ENCODE measurements at regions not wholly inside any gene's neighbourhood (a gene's known extent, or its start where the extent isn't known, plus 50 kb on each side); places are given as distances from the start of the nearest gene placed in this dataset.

GRCh38 chr3:14275962-14276909 is 97.6 kb downstream of the LSM3 start:
- in situ Hi-C loops (cut with HindIII; ENCODE audit: low pct_unique_long_range_greater_than_20kb, low sequenced_read_pairs) = no loop called here
- no peak for DNase-seq (ENCODE audit: low read depth in 1 of 2, low spot score in 1 of 2)
- TF ChIP-seq JUND (IDR thresholded peaks at IDR 0.05; ENCODE audit: low read depth) = no peak

GRCh38 chr3:14277557-14277956 is 98.9 kb downstream of the LSM3 start:
- in situ Hi-C loops (cut with HindIII; ENCODE audit: low pct_unique_long_range_greater_than_20kb, low sequenced_read_pairs) = no loop called here
- TF ChIP-seq JUND (IDR thresholded peaks at IDR 0.05; ENCODE audit: low read depth) = no peak
- no peak for DNase-seq (ENCODE audit: low read depth in 1 of 2, low spot score in 1 of 2)

GRCh38 chr3:14278265-14278798 is 99.7 kb downstream of the LSM3 start:
- TF ChIP-seq JUND (IDR thresholded peaks at IDR 0.05; ENCODE audit: low read depth) = no peak
- no peak for DNase-seq (ENCODE audit: low read depth in 1 of 2, low spot score in 1 of 2)
- in situ Hi-C loops (cut with HindIII; ENCODE audit: low pct_unique_long_range_greater_than_20kb, low sequenced_read_pairs) = no loop called here

DNA sequence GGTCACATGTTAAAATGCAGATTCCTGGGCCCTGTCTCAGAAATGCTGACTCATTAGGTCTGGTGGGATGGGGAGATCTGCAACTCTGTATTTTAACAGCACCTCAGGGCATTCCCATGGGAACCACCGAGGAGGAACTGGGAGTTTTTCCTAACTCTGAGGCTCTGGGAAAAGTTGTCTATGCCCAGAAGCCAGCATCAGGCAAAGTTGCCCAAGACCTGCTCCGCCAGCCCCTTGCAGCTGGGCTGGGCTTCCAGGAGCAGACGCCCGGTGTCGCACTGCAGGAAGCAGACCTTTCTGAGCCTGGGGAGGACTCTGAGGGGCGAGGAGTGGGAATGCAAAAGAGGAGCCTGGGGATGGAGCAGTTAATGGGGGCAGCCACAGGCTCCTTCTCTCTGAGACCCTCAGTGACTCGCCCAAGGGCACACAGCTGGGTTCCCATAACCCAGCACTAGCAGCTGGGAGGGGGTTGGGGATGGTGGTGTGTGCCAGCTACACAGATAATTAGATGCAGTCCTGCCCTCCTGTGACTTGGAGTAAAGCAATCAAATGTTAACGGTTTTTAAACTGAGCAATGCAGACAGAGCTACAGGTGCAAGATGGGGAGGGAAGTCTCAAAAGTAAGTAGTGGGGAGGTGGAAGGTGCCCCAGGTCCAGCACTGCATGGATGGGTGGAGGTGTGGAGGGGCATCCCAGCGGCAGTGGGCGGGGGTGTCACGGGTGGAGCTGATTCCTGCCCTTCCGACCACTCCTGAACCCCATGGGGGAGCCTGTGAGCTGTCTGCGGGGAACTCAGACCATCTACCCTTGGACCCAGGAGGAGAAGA is 100.4 kb downstream of the LSM3 start:
- DNase-seq (ENCODE audit: low read depth in 1 of 2, low spot score in 1 of 2) = peak in 1 of 2 experiments; percentile 15
- in situ Hi-C loops (cut with HindIII; ENCODE audit: low pct_unique_long_range_greater_than_20kb, low sequenced_read_pairs) = no loop called here
- TF ChIP-seq JUND (IDR thresholded peaks at IDR 0.05; ENCODE audit: low read depth) = no peak

- no peak for DNase-seq (ENCODE audit: low read depth in 1 of 2, low spot score in 1 of 2)
- TF ChIP-seq JUND (IDR thresholded peaks at IDR 0.05; ENCODE audit: low read depth) = no peak
- in situ Hi-C loops (cut with HindIII; ENCODE audit: low pct_unique_long_range_greater_than_20kb, low sequenced_read_pairs) = no loop called here
These were observed 101.0 kb downstream of the LSM3 start for GRCh38 chr3:14279626-14280061.

DNA sequence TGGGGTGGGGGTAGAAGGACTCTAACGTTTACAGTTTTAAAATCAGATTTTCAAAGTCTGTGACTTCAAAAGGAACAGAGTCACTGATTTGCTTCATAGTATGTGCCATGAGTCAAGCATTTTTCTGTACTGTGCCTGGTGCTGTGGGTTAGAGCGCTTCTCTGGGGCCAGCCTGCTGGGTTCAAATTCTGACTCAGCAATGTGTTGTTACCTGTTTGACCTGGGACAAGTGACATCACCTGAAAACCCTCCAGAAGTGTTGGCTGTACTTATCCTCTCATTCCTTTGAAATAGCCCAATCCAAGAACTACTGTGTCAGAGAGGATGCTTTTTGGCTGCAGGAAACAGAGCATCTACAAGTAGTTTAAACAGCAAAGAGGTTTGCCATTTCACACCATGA is 101.7 kb downstream of the LSM3 start:
- in situ Hi-C loops (cut with HindIII; ENCODE audit: low pct_unique_long_range_greater_than_20kb, low sequenced_read_pairs) = no loop called here
- DNase-seq (ENCODE audit: low read depth in 1 of 2, low spot score in 1 of 2) = peak; percentile 49 to 51
- TF ChIP-seq JUND (IDR thresholded peaks at IDR 0.05; ENCODE audit: low read depth) = no peak

DNA sequence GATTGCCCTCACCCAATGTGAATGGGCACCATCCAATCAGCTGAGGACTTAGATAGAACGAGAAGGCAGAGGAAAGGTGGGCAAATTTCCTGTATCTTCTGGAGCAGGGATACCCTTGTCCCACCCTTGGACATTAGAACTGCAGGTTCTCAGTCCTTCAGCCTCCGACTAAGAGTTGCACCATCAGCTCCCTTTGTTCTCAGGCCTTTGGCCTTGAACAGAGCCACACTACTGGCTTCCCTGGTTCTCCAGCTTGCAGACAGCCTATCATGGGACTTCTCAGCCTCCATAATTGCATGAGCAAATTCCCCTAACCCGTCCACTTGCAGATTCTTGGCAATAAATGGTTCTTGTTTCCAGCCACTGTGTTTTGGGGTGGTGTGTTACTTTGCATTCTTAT is 102.4 kb downstream of the LSM3 start:
- no peak for TF ChIP-seq JUND (IDR thresholded peaks at IDR 0.05; ENCODE audit: low read depth)
- in situ Hi-C loops (cut with HindIII; ENCODE audit: low pct_unique_long_range_greater_than_20kb, low sequenced_read_pairs) = no loop called here
- no peak for DNase-seq (ENCODE audit: low read depth in 1 of 2, low spot score in 1 of 2)

DNA sequence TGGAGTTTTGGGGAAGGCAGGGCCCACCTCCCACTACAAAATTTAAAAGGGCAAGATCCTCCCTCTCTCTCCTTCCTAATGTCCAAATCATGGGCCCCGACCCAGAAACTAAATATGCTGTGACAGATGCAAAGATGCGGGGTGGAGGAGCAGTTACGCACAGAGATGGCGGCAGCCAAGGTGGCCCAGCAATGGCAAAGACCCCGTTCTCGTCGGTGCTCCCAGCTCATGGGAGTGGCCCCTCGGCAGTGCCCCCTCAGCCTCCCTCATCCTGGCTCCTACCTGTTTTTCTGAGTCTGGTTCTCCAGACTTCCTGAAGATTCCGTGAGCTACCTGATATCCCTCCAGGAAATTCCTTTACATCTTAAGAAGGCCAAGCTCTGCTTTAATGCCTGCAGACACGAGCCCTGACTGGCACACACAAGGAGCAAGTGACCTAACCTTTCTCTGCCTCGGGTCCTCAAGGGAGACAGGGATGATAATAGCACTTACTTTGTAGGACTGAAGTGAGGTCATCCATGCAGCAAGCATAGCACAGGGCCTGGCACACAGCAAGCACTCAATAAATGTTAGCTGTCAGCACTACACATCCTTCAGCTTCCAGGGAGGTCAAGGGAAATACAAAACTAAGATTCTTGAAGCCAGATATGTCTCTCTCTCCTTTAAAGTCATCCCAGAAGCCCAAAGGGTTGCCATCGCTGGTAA is 103.5 kb downstream of the LSM3 start:
- TF ChIP-seq JUND (IDR thresholded peaks at IDR 0.05; ENCODE audit: low read depth) = no peak
- in situ Hi-C loops (cut with HindIII; ENCODE audit: low pct_unique_long_range_greater_than_20kb, low sequenced_read_pairs) = no loop called here
- DNase-seq (ENCODE audit: low read depth in 1 of 2, low spot score in 1 of 2) = no peak

DNA sequence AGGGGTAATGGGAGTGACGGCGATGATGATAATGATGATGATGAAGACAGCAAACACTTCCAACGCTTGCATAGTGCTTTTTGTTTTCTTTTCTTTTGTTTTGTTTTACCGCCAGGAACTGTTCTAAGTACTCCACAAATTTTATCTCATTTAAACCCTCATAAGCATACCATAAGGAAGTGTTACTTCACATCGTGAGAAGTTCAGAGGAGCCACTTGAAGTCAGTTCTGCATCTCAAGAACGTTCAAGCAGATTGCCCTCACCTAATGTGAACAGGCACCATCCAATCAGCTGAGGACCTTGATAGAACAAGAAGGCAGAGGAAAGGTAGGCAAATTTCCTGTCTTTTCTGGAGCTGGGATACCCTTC is 104.1 kb downstream of the LSM3 start:
- TF ChIP-seq JUND (IDR thresholded peaks at IDR 0.05; ENCODE audit: low read depth) = no peak
- DNase-seq (ENCODE audit: low read depth in 1 of 2, low spot score in 1 of 2) = no peak
- in situ Hi-C loops (cut with HindIII; ENCODE audit: low pct_unique_long_range_greater_than_20kb, low sequenced_read_pairs) = no loop called here

DNA sequence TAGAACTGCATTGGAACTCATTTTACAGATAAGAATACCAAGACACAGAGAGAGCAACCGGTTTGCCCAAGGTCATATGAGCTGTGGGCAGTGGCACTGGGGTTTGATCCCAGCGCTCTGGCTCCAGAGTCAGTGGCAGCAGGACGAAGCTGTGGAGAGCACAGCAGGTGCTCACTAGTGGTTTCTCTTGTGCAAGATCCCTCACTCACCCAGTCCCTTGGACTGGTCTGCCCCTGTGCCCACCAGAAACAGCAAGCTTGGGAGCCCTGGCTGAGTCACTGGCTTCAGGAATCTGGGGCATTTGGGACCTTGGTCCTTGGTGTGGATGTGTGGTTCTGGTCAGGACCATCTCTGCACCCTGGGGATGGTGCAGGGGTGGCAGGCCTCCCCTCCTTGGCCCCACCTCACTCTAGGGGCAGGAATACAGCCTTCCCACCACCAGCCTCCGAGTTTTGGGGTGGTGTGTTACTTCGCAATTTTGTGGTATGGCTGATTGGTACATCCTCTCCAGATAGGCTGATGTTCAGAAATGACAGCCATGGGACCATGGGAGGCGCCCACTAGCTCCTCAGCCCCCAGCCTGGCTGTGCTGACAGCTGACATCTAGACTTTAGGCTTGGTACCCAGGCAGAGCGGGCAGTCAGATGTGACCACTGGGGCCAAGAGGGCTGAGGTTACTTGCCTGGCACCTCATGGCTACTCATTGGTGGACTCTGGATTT is 104.6 kb downstream of the LSM3 start:
- no peak for TF ChIP-seq JUND (IDR thresholded peaks at IDR 0.05; ENCODE audit: low read depth)
- DNase-seq (ENCODE audit: low read depth in 1 of 2, low spot score in 1 of 2) = no peak
- in situ Hi-C loops (cut with HindIII; ENCODE audit: low pct_unique_long_range_greater_than_20kb, low sequenced_read_pairs) = no loop called here

- no peak for DNase-seq (ENCODE audit: low read depth in 1 of 2, low spot score in 1 of 2)
- TF ChIP-seq JUND (IDR thresholded peaks at IDR 0.05; ENCODE audit: low read depth) = no peak
- in situ Hi-C loops (cut with HindIII; ENCODE audit: low pct_unique_long_range_greater_than_20kb, low sequenced_read_pairs) = no loop called here
These were observed 105.3 kb downstream of the LSM3 start for GRCh38 chr3:14283813-14284438.

Data from T47D (cell line).